CD4-positive, alpha-beta memory T cell (primary cell): ENCODE measurements at regions not wholly inside any gene's neighbourhood (a gene's known extent, or its start where the extent isn't known, plus 50 kb on each side); places are given as distances from the start of the nearest gene placed in this dataset.

Experiments used
- CTCF ChIA-PET: fragments of 350-600 bp; sonication (Branson Sonifier 250); formaldehyde crosslinking; loops from one replicate; lab custom pipeline; 2021; ENCODE audit warnings: inconsistent platforms; ENCODE audit not compliant: partially characterized antibody; lab: Charles Lee
- POLR2A ChIA-PET: fragments of 350-600 bp; sonication (Branson Sonifier 250); formaldehyde crosslinking; loops from one replicate; lab custom pipeline; 2021; ENCODE audit not compliant: partially characterized antibody; lab: Charles Lee
- DNase-seq, 5 donors: peaks; one replicate each; pipeline versions ENCODE4 v3.0.0 to v3.0.0-alpha.2; 2020 to 2022; ENCODE audit warnings: mixed read lengths in 1 of 5
- H3K27ac ChIP-seq: one replicate; pipeline ENCODE4 v1.7.0; 2013; ENCODE audit warnings: low read depth, low read length
- H3K27me3 ChIP-seq: 2 replicates; pipeline ENCODE4 v1.7.0; 2013; ENCODE audit warnings: mild to moderate bottlenecking, low read length, moderate library complexity; ENCODE audit not compliant: insufficient read depth
- H3K36me3 ChIP-seq: 2 replicates; pipeline ENCODE4 v1.7.0; 2013; ENCODE audit warnings: mild to moderate bottlenecking, low read length, moderate library complexity; ENCODE audit not compliant: insufficient read depth
- H3K4me1 ChIP-seq: 2 replicates; pipeline ENCODE4 v1.7.0; 2013; ENCODE audit warnings: mild to moderate bottlenecking, low read length, moderate library complexity; ENCODE audit not compliant: insufficient read depth
- H3K4me3 ChIP-seq, 2 donors: one replicate each; pipeline ENCODE4 v1.7.0; 2013; ENCODE audit warnings: low read length in 2 of 2, mild to moderate bottlenecking in 1 of 2
- H3K9me3 ChIP-seq, 2 donors: one replicate each; pipeline ENCODE4 v1.7.0; 2013; ENCODE audit warnings: low read length in 2 of 2, control low read depth in 1 of 2; ENCODE audit not compliant: control insufficient read depth in 1 of 2
- H3K27ac Mint-ChIP-seq, 7 donors: one replicate each; pipeline ENCODE4 v1.8.0; 2020 to 2021; ENCODE audit warnings: mixed read lengths in 7 of 7, mild to moderate bottlenecking in 6 of 7, inconsistent platforms in 3 of 7, moderate library complexity in 3 of 7
- H3K27me3 Mint-ChIP-seq, 2 donors: one replicate each; pipeline ENCODE4 v1.8.0; 2020 to 2021; ENCODE audit warnings: mixed read lengths in 2 of 2
- H3K36me3 Mint-ChIP-seq, 2 donors: one replicate each; pipeline ENCODE4 v1.8.0; 2020 to 2021; ENCODE audit warnings: mixed read lengths in 2 of 2, inconsistent platforms in 1 of 2, mild to moderate bottlenecking in 1 of 2
- H3K4me1 Mint-ChIP-seq, 4 donors: one replicate each; pipeline ENCODE4 v1.8.0; 2020 to 2021; ENCODE audit warnings: mixed read lengths in 4 of 4, mild to moderate bottlenecking in 1 of 4
- H3K4me3 Mint-ChIP-seq, 8 donors: one replicate each; pipeline ENCODE4 v1.8.0; 2020 to 2021; ENCODE audit warnings: mixed read lengths in 8 of 8, mild to moderate bottlenecking in 7 of 8, moderate library complexity in 6 of 8, inconsistent platforms in 3 of 8
- H3K9me3 Mint-ChIP-seq, 8 donors: one replicate each; pipeline ENCODE4 v1.8.0; 2020 to 2021; ENCODE audit warnings: mixed read lengths in 8 of 8, mild to moderate bottlenecking in 5 of 8, inconsistent platforms in 3 of 8, moderate library complexity in 1 of 8
- intact Hi-C: fragments of 100-400 bp; cut with micrococcal nuclease; formaldehyde crosslinking; loops from one replicate; pipeline ENCODE4 v1.15.1; 2023

GRCh38 chr2:145260081-145260480 lies 740.2 kb upstream of the ZEB2 start:
- H3K4me1 Mint-ChIP-seq = no peaks in the 10 kb centered on the region
- no peak overlapping the region for H3K4me3 Mint-ChIP-seq
- H3K27me3 ChIP-seq = no peaks in the 10 kb centered on the region
- H3K36me3 ChIP-seq = no peaks in the 10 kb centered on the region
- intact Hi-C loops = no loop called here
- H3K27me3 Mint-ChIP-seq = peaks cover 0 to 1% of the 10 kb centered on the region in 2 donors
- H3K27ac Mint-ChIP-seq = no peak overlapping the region
- ChIA-PET CTCF (no interaction called here), POLR2A (no interaction called here)
- no peaks in the 10 kb centered on the region for H3K36me3 Mint-ChIP-seq
- H3K9me3 ChIP-seq = no peaks in the 10 kb centered on the region
- no peaks in the 10 kb centered on the region for H3K4me1 ChIP-seq
- peaks cover 0 to 8% (median 2%) of the 10 kb centered on the region in 8 donors for H3K9me3 Mint-ChIP-seq
- H3K4me3 ChIP-seq = no peak overlapping the region
- no peak for DNase-seq
- no peak overlapping the region for H3K27ac ChIP-seq

GRCh38 chr2:145258903-145259579 lies 739.1 kb upstream of the ZEB2 start:
- Histone ChIP-seq H3K36me3 (no peaks in the 10 kb centered on the region), H3K4me3 (no peak overlapping the region), H3K4me1 (no peaks in the 10 kb centered on the region), H3K27ac (no peak overlapping the region), H3K9me3 (no peaks in the 10 kb centered on the region), H3K27me3 (no peaks in the 10 kb centered on the region)
- H3K4me3 Mint-ChIP-seq = no peak overlapping the region
- POLR2A ChIA-PET = no interaction called here
- no peaks in the 10 kb centered on the region for H3K4me1 Mint-ChIP-seq
- H3K27me3 Mint-ChIP-seq = peaks cover 0 to 1% of the 10 kb centered on the region in 2 donors
- DNase-seq = peak in 1 of 5 donors; percentile 3
- no peaks in the 10 kb centered on the region for H3K36me3 Mint-ChIP-seq
- no peak overlapping the region for H3K27ac Mint-ChIP-seq
- CTCF ChIA-PET = no interaction called here
- H3K9me3 Mint-ChIP-seq = peaks cover 0 to 8% (median 2%) of the 10 kb centered on the region in 8 donors
- intact Hi-C loops = no loop called here

- no peaks in the 10 kb centered on the region for H3K27me3 ChIP-seq
- CTCF ChIA-PET = no interaction called here
Measured at GRCh38 chr2:145257931-145258330, 738.0 kb upstream of the ZEB2 start.

GRCh38 chr2:145256551-145256950 lies 736.6 kb upstream of the ZEB2 start:
- no peak overlapping the region for H3K4me3 Mint-ChIP-seq
- H3K27ac Mint-ChIP-seq = no peak overlapping the region
- POLR2A ChIA-PET = no interaction called here
- intact Hi-C loops = no loop called here
- no peak overlapping the region for H3K4me3 ChIP-seq
- no peak for DNase-seq
- no peaks in the 10 kb centered on the region for H3K4me1 Mint-ChIP-seq
- peaks cover 0 to 8% (median 3%) of the 10 kb centered on the region in 8 donors for H3K9me3 Mint-ChIP-seq
- CTCF ChIA-PET = no interaction called here
- H3K27me3 ChIP-seq = no peaks in the 10 kb centered on the region
- H3K27me3 Mint-ChIP-seq = peaks cover 0 to 1% of the 10 kb centered on the region in 2 donors
- no peaks in the 10 kb centered on the region for H3K36me3 Mint-ChIP-seq
- H3K9me3 ChIP-seq = no peaks in the 10 kb centered on the region
- H3K4me1 ChIP-seq = no peaks in the 10 kb centered on the region
- no peak overlapping the region for H3K27ac ChIP-seq
- no peaks in the 10 kb centered on the region for H3K36me3 ChIP-seq

More at GRCh38 chr2:145257931-145258330, 738.0 kb upstream of the ZEB2 start:
- Mint-ChIP-seq H3K27ac (no peak overlapping the region), H3K27me3 (peaks cover 0 to 1% of the 10 kb centered on the region in 2 donors), H3K4me3 (no peak overlapping the region), H3K9me3 (peaks cover 0 to 8% (median 3%) of the 10 kb centered on the region in 8 donors), H3K36me3 (no peaks in the 10 kb centered on the region), H3K4me1 (no peaks in the 10 kb centered on the region)
- no peak overlapping the region for H3K27ac ChIP-seq
- no peak for DNase-seq
- H3K36me3 ChIP-seq = no peaks in the 10 kb centered on the region
- H3K9me3 ChIP-seq = no peaks in the 10 kb centered on the region
- no peaks in the 10 kb centered on the region for H3K4me1 ChIP-seq
- POLR2A ChIA-PET = no interaction called here
- intact Hi-C loops = no loop called here
- no peak overlapping the region for H3K4me3 ChIP-seq

- H3K4me3 ChIP-seq = no peak overlapping the region
- H3K36me3 ChIP-seq = no peaks in the 10 kb centered on the region
- Mint-ChIP-seq H3K36me3 (no peaks in the 10 kb centered on the region), H3K9me3 (peaks cover 0 to 4% (median 0%) of the 10 kb centered on the region in 8 donors), H3K27me3 (no peaks in the 10 kb centered on the region), H3K4me1 (no peaks in the 10 kb centered on the region), H3K27ac (no peak overlapping the region), H3K4me3 (no peak overlapping the region)
- no peak overlapping the region for H3K27ac ChIP-seq
- DNase-seq = no peak
- H3K4me1 ChIP-seq = no peaks in the 10 kb centered on the region
- H3K9me3 ChIP-seq = no peaks in the 10 kb centered on the region
- CTCF ChIA-PET = no interaction called here
- H3K27me3 ChIP-seq = no peaks in the 10 kb centered on the region
- intact Hi-C loops = no loop called here
- POLR2A ChIA-PET = no interaction called here
Measured at GRCh38 chr2:145254291-145254690, 734.4 kb upstream of the ZEB2 start.

- intact Hi-C loops = no loop called here
- Mint-ChIP-seq H3K27ac (no peak overlapping the region), H3K36me3 (no peaks in the 10 kb centered on the region), H3K27me3 (no peaks in the 10 kb centered on the region), H3K4me3 (no peak overlapping the region), H3K4me1 (no peaks in the 10 kb centered on the region), H3K9me3 (peaks cover 0 to 2% (median 0%) of the 10 kb centered on the region in 8 donors)
- Histone ChIP-seq H3K4me3 (no peak overlapping the region), H3K9me3 (no peaks in the 10 kb centered on the region), H3K4me1 (no peaks in the 10 kb centered on the region), H3K36me3 (no peaks in the 10 kb centered on the region), H3K27me3 (no peaks in the 10 kb centered on the region), H3K27ac (no peak overlapping the region)
- ChIA-PET POLR2A (no interaction called here), CTCF (no interaction called here)
- no peak for DNase-seq
Measured at GRCh38 chr2:145253492-145253891, 733.6 kb upstream of the ZEB2 start.

GRCh38 chr2:145245268-145245870 lies 725.5 kb upstream of the ZEB2 start:
- ChIA-PET POLR2A (no interaction called here), CTCF (no interaction called here)
- intact Hi-C loops = no loop called here
- H3K27ac Mint-ChIP-seq = no peak overlapping the region
- no peaks in the 10 kb centered on the region for H3K36me3 Mint-ChIP-seq
- H3K4me3 Mint-ChIP-seq = no peak overlapping the region
- no peak for DNase-seq
- Histone ChIP-seq H3K4me3 (no peak overlapping the region), H3K9me3 (no peaks in the 10 kb centered on the region), H3K4me1 (no peaks in the 10 kb centered on the region), H3K27me3 (no peaks in the 10 kb centered on the region), H3K27ac (no peak overlapping the region), H3K36me3 (no peaks in the 10 kb centered on the region)
- peaks cover 0 to 2% (median 0%) of the 10 kb centered on the region in 8 donors for H3K9me3 Mint-ChIP-seq
- H3K4me1 Mint-ChIP-seq = no peaks in the 10 kb centered on the region
- H3K27me3 Mint-ChIP-seq = no peaks in the 10 kb centered on the region
